ENCODE measurements at regions not wholly inside any gene's neighbourhood (a gene's known extent, or its start where the extent isn't known, plus 50 kb on each side); places are given as distances from the start of the nearest gene placed in this dataset.

- Histone ChIP-seq H3K27ac (ENCODE audit: low read depth, low read length, poor library complexity, severe bottlenecking) (no peak overlapping the region), H3K4me1 (ENCODE audit: insufficient read depth, low read length, poor library complexity, severe bottlenecking) (no peaks in the 10 kb centered on the region), H3K36me3 (ENCODE audit: insufficient read depth, low read length, poor library complexity, severe bottlenecking) (no peaks in the 10 kb centered on the region), H3K4me3 (ENCODE audit: low read depth, low read length, poor library complexity, severe bottlenecking) (no peak overlapping the region), H3K27me3 (replicated peaks; ENCODE audit: insufficient read depth, low read depth, low read length, poor library complexity) (no peaks in the 10 kb centered on the region), H3K9me3 (ENCODE audit: low read depth, low read length, poor library complexity, severe bottlenecking) (no peaks in the 10 kb centered on the region)
- no peak for DNase-seq (ENCODE audit: low spot score)
- intact Hi-C loops (cut with micrococcal nuclease; ENCODE audit: unreplicated experiment) = no loop called here
- CTCF ChIA-PET = no interaction called here
- no TSS peak for BruUV-seq (replicated peaks)
- no peak for TF ChIP-seq CTCF (conservative IDR thresholded peaks at IDR 0.05; ENCODE audit: low read depth, low read length)
- no peak for TF ChIP-seq EZH2 (IDR thresholded peaks at IDR 0.05; ENCODE audit: borderline replicate concordance, low read depth, low read length, poor library complexity, severe bottlenecking)
- POLR2A ChIA-PET (ENCODE audit: low non-redundant PET) = no interaction called here
Measured at GRCh38 chr5:37936091-37936490, 96.2 kb upstream of the GDNF start.

GRCh38 chr5:37933576-37933975 is 93.7 kb upstream of the GDNF start:
- no peak overlapping the region for H3K27ac ChIP-seq (ENCODE audit: low read depth, low read length, poor library complexity, severe bottlenecking)
- no peaks in the 10 kb centered on the region for H3K27me3 ChIP-seq (replicated peaks; ENCODE audit: insufficient read depth, low read depth, low read length, poor library complexity)
- TF ChIP-seq CTCF (conservative IDR thresholded peaks at IDR 0.05; ENCODE audit: low read depth, low read length) (no peak), EZH2 (IDR thresholded peaks at IDR 0.05; ENCODE audit: borderline replicate concordance, low read depth, low read length, poor library complexity, severe bottlenecking) (no peak)
- no peaks in the 10 kb centered on the region for H3K4me1 ChIP-seq (ENCODE audit: insufficient read depth, low read length, poor library complexity, severe bottlenecking)
- no peak overlapping the region for H3K4me3 ChIP-seq (ENCODE audit: low read depth, low read length, poor library complexity, severe bottlenecking)
- POLR2A ChIA-PET (ENCODE audit: low non-redundant PET) = no interaction called here
- CTCF ChIA-PET = no interaction called here
- no peaks in the 10 kb centered on the region for H3K9me3 ChIP-seq (ENCODE audit: low read depth, low read length, poor library complexity, severe bottlenecking)
- no peak for DNase-seq (ENCODE audit: low spot score)
- H3K36me3 ChIP-seq (ENCODE audit: insufficient read depth, low read length, poor library complexity, severe bottlenecking) = no peaks in the 10 kb centered on the region
- no TSS peak for BruUV-seq (replicated peaks)
- intact Hi-C loops (cut with micrococcal nuclease; ENCODE audit: unreplicated experiment) = no loop called here

- ChIA-PET POLR2A (ENCODE audit: low non-redundant PET) (no interaction called here), CTCF (no interaction called here)
- no peak for DNase-seq (ENCODE audit: low spot score)
- TF ChIP-seq CTCF (conservative IDR thresholded peaks at IDR 0.05; ENCODE audit: low read depth, low read length) (no peak), EZH2 (IDR thresholded peaks at IDR 0.05; ENCODE audit: borderline replicate concordance, low read depth, low read length, poor library complexity, severe bottlenecking) (no peak)
- no peak overlapping the region for H3K27ac ChIP-seq (ENCODE audit: low read depth, low read length, poor library complexity, severe bottlenecking)
- H3K4me3 ChIP-seq (ENCODE audit: low read depth, low read length, poor library complexity, severe bottlenecking) = no peak overlapping the region
- H3K4me1 ChIP-seq (ENCODE audit: insufficient read depth, low read length, poor library complexity, severe bottlenecking) = no peaks in the 10 kb centered on the region
- H3K27me3 ChIP-seq (replicated peaks; ENCODE audit: insufficient read depth, low read depth, low read length, poor library complexity) = no peaks in the 10 kb centered on the region
- H3K9me3 ChIP-seq (ENCODE audit: low read depth, low read length, poor library complexity, severe bottlenecking) = no peaks in the 10 kb centered on the region
- H3K36me3 ChIP-seq (ENCODE audit: insufficient read depth, low read length, poor library complexity, severe bottlenecking) = no peaks in the 10 kb centered on the region
- intact Hi-C loops (cut with micrococcal nuclease; ENCODE audit: unreplicated experiment) = no loop called here
- no TSS peak for BruUV-seq (replicated peaks)
Measured at GRCh38 chr5:37932450-37932849, 92.6 kb upstream of the GDNF start.
